Stomach (tissue), 4 donors: ENCODE measurements at regions not wholly inside any gene's neighbourhood (a gene's known extent, or its start where the extent isn't known, plus 50 kb on each side); places are given as distances from the start of the nearest gene placed in this dataset.

Experiments
- POLR2A ChIP-seq, 4 donors: fragments of 450-650 bp; IDR thresholded peaks; one replicate each; pipeline ENCODE4 v1.6.1; 2016; ENCODE audit warnings: antibody characterized with exemption in 4 of 4, control low read depth in 2 of 4, mild to moderate bottlenecking in 1 of 4, moderate library complexity in 1 of 4
- POLR2AphosphoS5 ChIP-seq, 3 donors: sonication (generic); formaldehyde crosslinking; IDR thresholded peaks; one replicate each; pipeline ENCODE4 v1.6.1; 2016; ENCODE audit warnings: antibody characterized with exemption in 3 of 3
- TF ChIP-seq, protein P1 (sequence below), 7 experiments: fragments of 450-650 bp in 4 of 7; fragments of 200-600 bp in 3 of 7; sonication (generic) in 3 of 7; IDR thresholded peaks; one replicate each; pipeline ENCODE4 v1.5.1; 2016 to 2019; ENCODE audit warnings: antibody characterized with exemption in 7 of 7, control low read depth in 2 of 7, mild to moderate bottlenecking in 1 of 7

DNA sequence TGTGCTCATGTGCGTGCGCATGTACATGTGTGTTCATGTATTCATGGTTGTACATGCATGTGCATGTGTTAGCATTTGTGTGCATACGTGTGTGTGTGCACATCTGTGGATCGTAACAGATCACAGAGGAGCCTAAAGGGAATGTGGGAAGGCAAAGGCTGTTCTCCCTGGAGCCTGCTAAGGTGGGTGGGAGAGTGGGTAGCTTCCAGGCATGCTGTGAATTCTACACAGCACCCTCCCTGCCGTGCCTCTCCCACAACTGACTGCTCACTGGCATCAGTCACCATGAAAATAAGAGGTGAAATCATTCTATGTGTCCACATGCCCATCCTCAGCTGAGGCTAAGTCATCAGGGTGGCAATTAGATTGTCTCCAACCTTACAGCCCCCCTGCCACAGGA is 600.9 kb downstream of the MID1IP1 start:
- TF ChIP-seq, protein P1, sequence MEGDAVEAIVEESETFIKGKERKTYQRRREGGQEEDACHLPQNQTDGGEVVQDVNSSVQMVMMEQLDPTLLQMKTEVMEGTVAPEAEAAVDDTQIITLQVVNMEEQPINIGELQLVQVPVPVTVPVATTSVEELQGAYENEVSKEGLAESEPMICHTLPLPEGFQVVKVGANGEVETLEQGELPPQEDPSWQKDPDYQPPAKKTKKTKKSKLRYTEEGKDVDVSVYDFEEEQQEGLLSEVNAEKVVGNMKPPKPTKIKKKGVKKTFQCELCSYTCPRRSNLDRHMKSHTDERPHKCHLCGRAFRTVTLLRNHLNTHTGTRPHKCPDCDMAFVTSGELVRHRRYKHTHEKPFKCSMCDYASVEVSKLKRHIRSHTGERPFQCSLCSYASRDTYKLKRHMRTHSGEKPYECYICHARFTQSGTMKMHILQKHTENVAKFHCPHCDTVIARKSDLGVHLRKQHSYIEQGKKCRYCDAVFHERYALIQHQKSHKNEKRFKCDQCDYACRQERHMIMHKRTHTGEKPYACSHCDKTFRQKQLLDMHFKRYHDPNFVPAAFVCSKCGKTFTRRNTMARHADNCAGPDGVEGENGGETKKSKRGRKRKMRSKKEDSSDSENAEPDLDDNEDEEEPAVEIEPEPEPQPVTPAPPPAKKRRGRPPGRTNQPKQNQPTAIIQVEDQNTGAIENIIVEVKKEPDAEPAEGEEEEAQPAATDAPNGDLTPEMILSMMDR (IDR thresholded peaks at IDR 0.05) = no peak
- TF ChIP-seq POLR2A (IDR thresholded peaks at IDR 0.05) (no peak), POLR2AphosphoS5 (IDR thresholded peaks at IDR 0.05) (no peak)
